GM12864 (cell line): ENCODE measurements at regions not wholly inside any gene's neighbourhood (a gene's known extent, or its start where the extent isn't known, plus 50 kb on each side); places are given as distances from the start of the nearest gene placed in this dataset.

Source experiments
- DNase-seq: peaks from one replicate; pipeline ENCODE4 v3.0.0-alpha.2; 2011; ENCODE audit warnings: low read depth
- H3K4me3 ChIP-seq: 2 replicates; pipeline ENCODE4 v1.5.1; 2011; ENCODE audit warnings: mild to moderate bottlenecking, low read depth, low read length, control low read depth
- CTCF ChIP-seq: IDR thresholded peaks from 2 replicates; pipeline ENCODE4 v1.5.1; 2011; ENCODE audit warnings: low read depth, mild to moderate bottlenecking, moderate library complexity, low read length, control low read depth, inconsistent platforms; ENCODE audit errors: missing control alignments

- TF ChIP-seq CTCF = no peak
- no peak for DNase-seq
- no peak overlapping the region for H3K4me3 ChIP-seq
Observed at GRCh38 chr10:130234171-130234965, 98.2 kb downstream of the GLRX3 start.

GRCh38 chr10:130236711-130237110, 100.5 kb downstream of the GLRX3 start:
- H3K4me3 ChIP-seq = no peak overlapping the region
- DNase-seq = no peak
- TF ChIP-seq CTCF = no peak

- no peak for DNase-seq
- no peak overlapping the region for H3K4me3 ChIP-seq
- TF ChIP-seq CTCF = no peak
Observed at GRCh38 chr10:130240409-130240808, 104.2 kb downstream of the GLRX3 start.

- H3K4me3 ChIP-seq = no peak overlapping the region
- no peak for DNase-seq
- TF ChIP-seq CTCF = no peak
Observed at GRCh38 chr10:130242513-130242912, 106.3 kb downstream of the GLRX3 start.

GRCh38 chr10:130243015-130243414, 106.8 kb downstream of the GLRX3 start:
- H3K4me3 ChIP-seq = no peak overlapping the region
- TF ChIP-seq CTCF = no peak
- no peak for DNase-seq

- TF ChIP-seq CTCF = no peak
- no peak overlapping the region for H3K4me3 ChIP-seq
- DNase-seq = no peak
Observed at GRCh38 chr10:130244031-130244927, 108.1 kb downstream of the GLRX3 start.
